Fibroblast of lung (primary cell): ENCODE measurements at regions not wholly inside any gene's neighbourhood (a gene's known extent, or its start where the extent isn't known, plus 50 kb on each side); places are given as distances from the start of the nearest gene placed in this dataset.

ENCODE experiments used
- CTCF ChIP-seq, 2 donors: IDR thresholded peaks in 1 of 2; conservative IDR thresholded peaks in 1 of 2; 1 replicate in 1 of 2; 2 replicates in 1 of 2; pipeline ENCODE4 v1.5.1; 2011 to 2012; ENCODE audit warnings: low read length in 2 of 2, control low read depth in 1 of 2, inconsistent platforms in 1 of 2, low read depth in 1 of 2, mild to moderate bottlenecking in 1 of 2
- EZH2 ChIP-seq: IDR thresholded peaks from 2 replicates; pipeline ENCODE4 v1.5.1; 2012; ENCODE audit warnings: low read length, control low read depth, mild to moderate bottlenecking; ENCODE audit errors: missing control alignments

DNA sequence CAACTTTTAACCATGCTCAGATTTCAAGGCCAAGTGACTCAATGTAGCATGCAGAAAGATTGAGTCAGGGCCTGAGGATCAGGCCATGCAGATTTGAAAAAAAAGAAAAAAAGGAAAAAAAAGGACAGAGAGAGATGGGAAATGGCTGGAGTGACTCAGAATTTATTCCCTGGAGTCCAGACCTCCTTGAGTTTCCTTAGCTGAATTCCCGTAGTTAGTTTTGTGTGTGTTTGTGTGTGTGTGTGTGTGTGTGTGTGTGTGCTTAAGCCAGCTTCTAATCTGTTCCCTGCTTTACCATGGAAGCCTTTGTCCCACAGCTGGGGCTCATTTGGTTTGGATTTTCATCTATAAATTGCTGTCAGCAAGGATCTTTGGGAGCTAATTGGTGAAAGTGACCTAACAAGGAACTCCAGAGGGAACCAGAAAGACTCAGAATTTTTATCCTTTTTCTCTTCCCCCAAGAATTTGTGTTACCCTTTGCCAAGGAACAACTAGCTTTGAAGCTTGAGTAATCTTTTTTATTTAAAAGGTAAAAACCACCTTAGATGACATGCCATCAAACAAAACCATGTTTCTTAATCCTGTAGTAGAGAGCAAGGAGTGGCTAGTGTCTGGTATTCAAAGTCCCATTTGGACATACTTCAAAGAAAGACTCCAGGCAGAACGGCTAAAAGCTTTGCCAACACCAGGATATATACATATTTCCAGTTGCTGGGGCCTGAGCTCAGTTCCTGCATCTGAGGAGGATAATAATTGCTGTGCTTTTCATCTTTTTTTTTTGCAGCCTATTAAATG is 109.0 kb upstream of the DDIT4L start:
- no peak for TF ChIP-seq CTCF (conservative IDR thresholded peaks at IDR 0.05 in 1 of 2, IDR thresholded peaks at IDR 0.05 in 1 of 2; ENCODE audit: low read depth in 1 of 2, low read length in 2 of 2)
- no peak for TF ChIP-seq EZH2
